NT2/D1 (cell line): ENCODE measurements at regions not wholly inside any gene's neighbourhood (a gene's known extent, or its start where the extent isn't known, plus 50 kb on each side); places are given as distances from the start of the nearest gene placed in this dataset.

ENCODE experiments used
- DNase-seq: peaks from one replicate; pipeline ENCODE4 v3.0.0-alpha.2; 2011; ENCODE audit warnings: low read depth, low spot score
- H3K27me3 ChIP-seq: 2 replicates; pipeline ENCODE4 v1.6.0; 2011; ENCODE audit warnings: mild to moderate bottlenecking; ENCODE audit not compliant: insufficient read length, insufficient read depth
- H3K36me3 ChIP-seq: 2 replicates; pipeline ENCODE4 v1.6.1; 2011; ENCODE audit warnings: mild to moderate bottlenecking, low read length, mixed read lengths; ENCODE audit not compliant: insufficient read depth, insufficient read length
- H3K4me1 ChIP-seq: 2 replicates; pipeline ENCODE4 v1.5.1; 2011; ENCODE audit not compliant: insufficient read depth, insufficient read length
- H3K4me3 ChIP-seq: 2 replicates; pipeline ENCODE4 v1.5.1; 2011; ENCODE audit warnings: low read depth; ENCODE audit not compliant: insufficient read length
- H3K9ac ChIP-seq: 2 replicates; pipeline ENCODE4 v1.6.0; 2011; ENCODE audit warnings: low read depth; ENCODE audit not compliant: insufficient read length
- H3K9me3 ChIP-seq: 2 replicates; pipeline ENCODE4 v1.5.1; 2011; ENCODE audit warnings: mild to moderate bottlenecking, low read length; ENCODE audit not compliant: insufficient read depth
- SUZ12 ChIP-seq: IDR thresholded peaks from 2 replicates; pipeline ENCODE4 v1.6.1; 2011; ENCODE audit not compliant: insufficient read length, insufficient read depth; ENCODE audit errors: extremely low read depth
- YY1 ChIP-seq: IDR thresholded peaks from 2 replicates; pipeline ENCODE4 v1.6.1; 2011; ENCODE audit not compliant: insufficient read length, insufficient read depth
- ZNF274 ChIP-seq: IDR thresholded peaks from 2 replicates; pipeline ENCODE4 v1.6.1; 2011; ENCODE audit warnings: mild to moderate bottlenecking, low read depth, low read length

- H3K9me3 ChIP-seq, result no peaks in the 10 kb centered on the region
- H3K36me3 ChIP-seq, result no peaks in the 10 kb centered on the region
- H3K27me3 ChIP-seq, result no peaks in the 10 kb centered on the region
- H3K4me3 ChIP-seq, result no peak overlapping the region
- TF ChIP-seq SUZ12 (no peak), ZNF274 (no peak), YY1 (no peak)
- no peaks in the 10 kb centered on the region for H3K4me1 ChIP-seq
- H3K9ac ChIP-seq, result no peak overlapping the region
- no peak for DNase-seq
These were observed 350.7 kb downstream of the DCHS2 start for GRCh38 chr4:154140869-154141268.

GRCh38 chr4:154137320-154137905, 348.5 kb upstream of the SFRP2 start:
- H3K36me3 ChIP-seq, result no peaks in the 10 kb centered on the region
- DNase-seq, result no peak
- H3K4me3 ChIP-seq, result no peak overlapping the region
- no peak overlapping the region for H3K9ac ChIP-seq
- H3K4me1 ChIP-seq, result no peaks in the 10 kb centered on the region
- TF ChIP-seq SUZ12, result no peak
- TF ChIP-seq ZNF274, result no peak
- TF ChIP-seq YY1, result no peak
- no peaks in the 10 kb centered on the region for H3K27me3 ChIP-seq
- no peaks in the 10 kb centered on the region for H3K9me3 ChIP-seq

- TF ChIP-seq YY1 (no peak), SUZ12 (no peak), ZNF274 (no peak)
- H3K27me3 ChIP-seq, result no peaks in the 10 kb centered on the region
- H3K36me3 ChIP-seq, result no peaks in the 10 kb centered on the region
- H3K4me3 ChIP-seq, result no peak overlapping the region
- no peaks in the 10 kb centered on the region for H3K4me1 ChIP-seq
- H3K9me3 ChIP-seq, result no peaks in the 10 kb centered on the region
- H3K9ac ChIP-seq, result no peak overlapping the region
- no peak for DNase-seq
These were observed 346.7 kb upstream of the SFRP2 start for GRCh38 chr4:154135576-154135975.

- Histone ChIP-seq H3K36me3 (no peaks in the 10 kb centered on the region), H3K4me1 (no peaks in the 10 kb centered on the region), H3K9me3 (0 out of 2 replicates have a peak, but pooled peaks cover 1% of the 10 kb centered on the region), H3K4me3 (no peak overlapping the region), H3K27me3 (no peaks in the 10 kb centered on the region), H3K9ac (no peak overlapping the region)
- DNase-seq, result no peak
- TF ChIP-seq ZNF274, result no peak
- TF ChIP-seq SUZ12, result no peak
- no peak for TF ChIP-seq YY1
These were observed 343.5 kb upstream of the SFRP2 start for GRCh38 chr4:154132406-154132805.

- Histone ChIP-seq H3K27me3 (no peaks in the 10 kb centered on the region), H3K9ac (no peak overlapping the region), H3K4me1 (no peaks in the 10 kb centered on the region), H3K4me3 (no peak overlapping the region), H3K9me3 (peaks cover 8% of the 10 kb centered on the region; the same call in 1 of the 2 replicates), H3K36me3 (no peaks in the 10 kb centered on the region)
- DNase-seq, result no peak
- TF ChIP-seq YY1, result no peak
- no peak for TF ChIP-seq ZNF274
- no peak for TF ChIP-seq SUZ12
These were observed 337.4 kb upstream of the SFRP2 start for GRCh38 chr4:154126276-154126675.

GRCh38 chr4:154125340-154125739, 336.5 kb upstream of the SFRP2 start:
- Histone ChIP-seq H3K4me1 (no peaks in the 10 kb centered on the region), H3K27me3 (no peaks in the 10 kb centered on the region), H3K9ac (no peak overlapping the region), H3K36me3 (no peaks in the 10 kb centered on the region), H3K4me3 (no peak overlapping the region), H3K9me3 (peaks cover 8% of the 10 kb centered on the region; the same call in 1 of the 2 replicates)
- no peak for TF ChIP-seq YY1
- TF ChIP-seq ZNF274, result no peak
- no peak for TF ChIP-seq SUZ12
- DNase-seq, result no peak

- TF ChIP-seq SUZ12, result no peak
- no peak for TF ChIP-seq ZNF274
- TF ChIP-seq YY1, result no peak
- no peaks in the 10 kb centered on the region for H3K27me3 ChIP-seq
- no peak for DNase-seq
- H3K9ac ChIP-seq, result no peak overlapping the region
- peaks cover 8% of the 10 kb centered on the region; the same call in 1 of the 2 replicates for H3K9me3 ChIP-seq
- no peaks in the 10 kb centered on the region for H3K4me1 ChIP-seq
- no peak overlapping the region for H3K4me3 ChIP-seq
- no peaks in the 10 kb centered on the region for H3K36me3 ChIP-seq
These were observed 335.8 kb upstream of the SFRP2 start for GRCh38 chr4:154124539-154125255.
